Loucy (cell line): ENCODE measurements at regions not wholly inside any gene's neighbourhood (a gene's known extent, or its start where the extent isn't known, plus 50 kb on each side); places are given as distances from the start of the nearest gene placed in this dataset.

Source experiments
- H2AFZ ChIP-seq: fragments of 200-600 bp; sonication (generic); 2 replicates; pipeline ENCODE4 v1.6.0; 2016; ENCODE audit warnings: antibody characterized with exemption, mild to moderate bottlenecking, low read length, moderate library complexity
- H3F3A ChIP-seq: fragments of 200-600 bp; 2 replicates; pipeline ENCODE4 v1.6.0; 2016; ENCODE audit warnings: antibody characterized with exemption, low read depth, mild to moderate bottlenecking
- H3K27me3 ChIP-seq: fragments of 200-600 bp; sonication (generic); 2 replicates; pipeline ENCODE4 v1.6.1; 2014; ENCODE audit warnings: low read length, mild to moderate bottlenecking; ENCODE audit not compliant: insufficient read depth, poor library complexity, severe bottlenecking
- H3K36me3 ChIP-seq: fragments of 200-600 bp; sonication (generic); 2 replicates; pipeline ENCODE4 v1.6.1; 2016; ENCODE audit warnings: low read length; ENCODE audit not compliant: insufficient read depth
- H3K4me1 ChIP-seq: fragments of 200-600 bp; sonication (generic); 2 replicates; pipeline ENCODE4 v1.5.1; 2014; ENCODE audit warnings: low read length, mild to moderate bottlenecking; ENCODE audit not compliant: insufficient read depth, poor library complexity, severe bottlenecking
- H3K4me2 ChIP-seq: fragments of 200-600 bp; sonication (generic); 2 replicates; pipeline ENCODE4 v1.6.0; 2014; ENCODE audit warnings: antibody characterized with exemption, low read length, low read depth, mild to moderate bottlenecking; ENCODE audit not compliant: poor library complexity, severe bottlenecking
- H3K4me3 ChIP-seq: fragments of 200-600 bp; sonication (generic); 2 replicates; pipeline ENCODE4 v1.5.1; 2014; ENCODE audit warnings: low read length, mild to moderate bottlenecking, mixed read lengths; ENCODE audit not compliant: poor library complexity, severe bottlenecking
- H3K79me2 ChIP-seq: fragments of 200-600 bp; sonication (generic); 2 replicates; pipeline ENCODE4 v1.6.1; 2014; ENCODE audit warnings: low read length; ENCODE audit not compliant: insufficient read depth
- H3K9ac ChIP-seq: fragments of 200-600 bp; sonication (generic); 2 replicates; pipeline ENCODE4 v1.6.0; 2014; ENCODE audit warnings: mild to moderate bottlenecking, low read depth, low read length, moderate library complexity; ENCODE audit not compliant: poor library complexity, severe bottlenecking
- H3K9me2 ChIP-seq: fragments of 200-600 bp; sonication (generic); replicated peaks from 2 replicates; pipeline ENCODE4 v1.6.1; 2016; ENCODE audit warnings: low read depth, low read length, mixed read lengths
- H3K9me3 ChIP-seq: fragments of 200-600 bp; sonication (generic); 2 replicates; pipeline ENCODE4 v1.6.1; 2014; ENCODE audit warnings: mild to moderate bottlenecking, antibody characterized with exemption, low read length, low read depth; ENCODE audit not compliant: insufficient read depth
- H4K20me1 ChIP-seq: fragments of 200-600 bp; sonication (generic); 2 replicates; pipeline ENCODE4 v1.6.0; 2014; ENCODE audit warnings: antibody characterized with exemption, low read length, mild to moderate bottlenecking; ENCODE audit not compliant: insufficient read depth, poor library complexity, severe bottlenecking
- CTCF ChIP-seq: fragments of 200-600 bp; sonication (generic); conservative IDR thresholded peaks from 2 replicates; pipeline ENCODE4 v1.5.1; 2014; ENCODE audit warnings: mild to moderate bottlenecking, antibody characterized with exemption, low read length
- EZH2phosphoT487 ChIP-seq: fragments of 200-600 bp; IDR thresholded peaks from 2 replicates; pipeline ENCODE4 v1.6.1; 2018; ENCODE audit warnings: antibody characterized with exemption, mild to moderate bottlenecking, moderate library complexity, borderline replicate concordance

GRCh38 chrX:22934640-22935039, 65.1 kb upstream of the DDX53 start:
- no peaks in the 10 kb centered on the region for H3K9me3 ChIP-seq
- H2AFZ ChIP-seq: no peak overlapping the region
- H3F3A ChIP-seq: 0 out of 2 replicates have a peak, but pooled peaks cover 4% of the 10 kb centered on the region
- no peaks in the 10 kb centered on the region for H3K9me2 ChIP-seq
- no peak overlapping the region for H3K4me3 ChIP-seq
- peaks cover 12% of the 10 kb centered on the region for H3K4me1 ChIP-seq
- H3K79me2 ChIP-seq: no peaks in the 10 kb centered on the region
- no peak overlapping the region for H3K4me2 ChIP-seq
- no peaks in the 10 kb centered on the region for H3K27me3 ChIP-seq
- no peaks in the 10 kb centered on the region for H4K20me1 ChIP-seq
- H3K36me3 ChIP-seq: no peaks in the 10 kb centered on the region
- TF ChIP-seq EZH2phosphoT487 (no peak), CTCF (no peak)
- no peak overlapping the region for H3K9ac ChIP-seq

DNA sequence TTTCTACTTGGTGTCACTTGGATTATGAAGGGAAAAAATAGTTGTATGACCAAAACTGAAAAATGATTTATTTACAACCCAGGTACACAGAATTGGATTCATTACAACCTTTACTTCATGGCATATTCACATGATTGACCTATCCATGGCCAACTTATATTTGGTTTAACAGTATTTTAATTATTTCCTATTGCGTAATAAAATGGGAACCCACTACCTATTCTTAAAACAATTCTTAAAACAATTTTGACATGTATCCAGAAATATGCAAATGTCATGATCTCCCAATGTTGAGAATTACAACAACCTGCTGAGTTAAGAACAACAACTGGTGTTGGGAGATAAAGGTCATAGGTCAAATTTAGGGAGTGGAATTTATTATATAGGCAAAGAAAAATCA, 54.8 kb upstream of the DDX53 start:
- no peak for TF ChIP-seq CTCF
- no peak for TF ChIP-seq EZH2phosphoT487
- H4K20me1 ChIP-seq: no peaks in the 10 kb centered on the region
- H3K36me3 ChIP-seq: no peaks in the 10 kb centered on the region
- no peak overlapping the region for H3K9ac ChIP-seq
- no peak overlapping the region for H2AFZ ChIP-seq
- no peak overlapping the region for H3K4me2 ChIP-seq
- no peaks in the 10 kb centered on the region for H3K79me2 ChIP-seq
- no peaks in the 10 kb centered on the region for H3K9me3 ChIP-seq
- H3F3A ChIP-seq: no peaks in the 10 kb centered on the region
- no peaks in the 10 kb centered on the region for H3K4me1 ChIP-seq
- H3K4me3 ChIP-seq: no peak overlapping the region
- no peaks in the 10 kb centered on the region for H3K9me2 ChIP-seq
- H3K27me3 ChIP-seq: no peaks in the 10 kb centered on the region
